Esophagus squamous epithelium (tissue), 5 donors: ENCODE measurements at regions not wholly inside any gene's neighbourhood (a gene's known extent, or its start where the extent isn't known, plus 50 kb on each side); places are given as distances from the start of the nearest gene placed in this dataset.

Experiments
- DNase-seq: peaks from one replicate; lab custom pipeline; 2025; lab: John Stamatoyannopoulos, UW
- H3K27ac ChIP-seq, 4 donors: fragments of 200-600 bp; sonication (generic); one replicate each; pipeline ENCODE4 v1.5.1; 2016 to 2019; ENCODE audit warnings: mild to moderate bottlenecking in 1 of 4
- H3K27me3 ChIP-seq, 4 donors: fragments of 200-600 bp; sonication (generic); 1 replicate in 3 of 4; 2 replicates in 1 of 4; pipeline versions ENCODE4 v1.5.1 to v1.6.0; 2017 to 2021; ENCODE audit warnings: antibody characterized with exemption in 1 of 4
- H3K36me3 ChIP-seq, 3 donors: fragments of 200-600 bp; sonication (generic); one replicate each; pipeline ENCODE4 v1.5.1; 2016 to 2019
- H3K4me1 ChIP-seq, 3 donors: fragments of 200-600 bp; sonication (generic); one replicate each; pipeline ENCODE4 v1.5.1; 2017 to 2019
- H3K4me3 ChIP-seq, 4 donors: fragments of 200-600 bp; sonication (generic); 1 replicate in 3 of 4; 2 replicates in 1 of 4; pipeline ENCODE4 v1.5.1; 2016 to 2019; ENCODE audit warnings: mild to moderate bottlenecking in 2 of 4, moderate library complexity in 1 of 4
- H3K9me3 ChIP-seq, 3 donors: fragments of 200-600 bp; sonication (generic); one replicate each; pipeline ENCODE4 v1.5.1; 2016 to 2019
- CTCF ChIP-seq, 6 experiments: fragments of 450-650 bp in 4 of 6; fragments of 200-600 bp in 2 of 6; sonication (generic) in 2 of 6; IDR thresholded peaks; one replicate each; pipeline ENCODE4 v1.5.1; 2016 to 2019; ENCODE audit warnings: antibody characterized with exemption in 6 of 6, mild to moderate bottlenecking in 4 of 6, moderate library complexity in 4 of 6
- POLR2A ChIP-seq, 4 donors: fragments of 450-650 bp; IDR thresholded peaks; one replicate each; pipeline ENCODE4 v1.6.1; 2017; ENCODE audit warnings: antibody characterized with exemption in 4 of 4, mild to moderate bottlenecking in 4 of 4, moderate library complexity in 3 of 4
- WGBS, 2 donors: methylation state at CpG; one replicate each; pipeline ENCODE4 v1.1.5; 2018; 5-methylcytosine and 5-hydroxymethylcytosine counted together
- intact Hi-C: fragments of 100-400 bp; cut with DNase I; formaldehyde crosslinking; loops from one replicate; pipeline ENCODE4 v1.15.0; 2022
- donor health status: DM: yes; HTN: yes; CAD: no.

DNA sequence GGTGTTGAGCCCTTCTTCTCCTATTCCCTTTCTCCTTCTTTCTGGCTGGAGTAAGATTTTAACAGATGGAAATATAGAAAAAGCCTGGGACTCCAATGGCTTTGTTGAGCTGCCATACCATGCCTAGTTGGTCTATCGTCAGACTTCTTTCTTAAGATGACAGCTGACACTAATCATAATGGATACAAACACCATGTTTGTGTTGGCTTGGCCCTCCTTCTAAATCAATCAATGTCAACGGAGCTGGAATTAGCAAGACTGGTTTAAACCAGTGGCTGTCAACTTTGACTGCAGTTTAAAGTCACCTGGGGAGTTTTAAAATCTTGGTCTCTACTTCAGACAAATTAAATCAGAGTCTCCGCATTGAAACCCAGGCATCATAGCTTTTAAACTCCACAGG lies 264.5 kb upstream of the PRR16 start:
- TF ChIP-seq POLR2A (IDR thresholded peaks at IDR 0.05) (no peak), CTCF (IDR thresholded peaks at IDR 0.05) (no peak)
- Histone ChIP-seq H3K4me3 (no peak overlapping the region), H3K4me1 (no peaks in the 10 kb centered on the region), H3K27me3 (no peaks in the 10 kb centered on the region), H3K9me3 (no peaks in the 10 kb centered on the region), H3K36me3 (no peaks in the 10 kb centered on the region), H3K27ac (no peak overlapping the region)
- DNase-seq: no peak
- 17 to 52% methylated on average over 3 of the region's 3 CpGs for WGBS, 2 donors
- intact Hi-C loops: no loop called here

DNA sequence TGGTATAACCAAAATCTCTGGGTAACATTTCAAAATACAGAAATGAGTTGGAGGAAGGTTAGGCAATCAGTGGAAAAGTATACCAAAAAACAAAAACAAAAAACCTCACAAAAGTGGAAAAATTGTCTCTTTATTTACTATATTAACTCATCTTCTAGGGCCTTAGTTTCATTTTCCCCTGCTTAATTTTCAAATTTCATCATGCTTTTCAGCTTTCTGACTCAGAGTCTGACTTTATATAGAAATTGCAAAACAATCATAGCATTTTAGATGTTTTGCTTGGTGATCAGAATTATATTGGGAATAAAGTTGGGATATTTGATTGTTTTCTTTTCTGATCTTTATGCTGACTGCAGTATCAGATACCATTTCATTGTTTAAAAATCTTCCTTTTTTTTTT lies 257.0 kb upstream of the PRR16 start:
- DNase-seq: no peak
- Histone ChIP-seq H3K27ac (no peak overlapping the region), H3K9me3 (no peaks in the 10 kb centered on the region), H3K36me3 (no peaks in the 10 kb centered on the region), H3K27me3 (no peaks in the 10 kb centered on the region), H3K4me1 (no peaks in the 10 kb centered on the region), H3K4me3 (no peak overlapping the region)
- intact Hi-C loops: no loop called here
- no peak for TF ChIP-seq CTCF (IDR thresholded peaks at IDR 0.05)
- TF ChIP-seq POLR2A (IDR thresholded peaks at IDR 0.05): no peak

DNA sequence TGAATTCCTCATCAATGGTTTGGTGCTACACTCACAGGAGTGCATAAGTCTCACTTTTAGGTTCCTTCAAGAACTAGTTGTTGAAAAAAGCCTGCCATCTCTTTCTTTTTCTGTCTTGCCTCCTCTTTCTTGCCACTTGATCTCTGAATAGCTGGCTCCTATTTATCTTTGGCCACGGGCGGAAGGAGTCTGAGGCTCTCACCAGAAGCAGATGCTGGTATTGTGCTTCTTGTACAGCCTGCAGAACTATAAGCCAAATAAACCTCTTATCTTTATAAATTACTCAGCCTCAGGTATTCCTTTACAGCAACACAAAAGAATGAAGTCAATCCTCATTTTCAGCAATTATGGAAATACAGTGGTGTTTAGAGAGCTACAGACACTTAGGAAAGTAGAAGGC lies 247.1 kb upstream of the PRR16 start:
- H3K27me3 ChIP-seq: no peaks in the 10 kb centered on the region
- WGBS, 2 donors: 62 to 90% methylated on average over 2 of the region's 2 CpGs
- no peaks in the 10 kb centered on the region for H3K4me1 ChIP-seq
- DNase-seq: no peak
- H3K9me3 ChIP-seq: no peaks in the 10 kb centered on the region
- H3K36me3 ChIP-seq: no peaks in the 10 kb centered on the region
- no peak overlapping the region for H3K4me3 ChIP-seq
- intact Hi-C loops: no loop called here
- H3K27ac ChIP-seq: no peak overlapping the region
- TF ChIP-seq CTCF (IDR thresholded peaks at IDR 0.05): no peak
- TF ChIP-seq POLR2A (IDR thresholded peaks at IDR 0.05): no peak

DNA sequence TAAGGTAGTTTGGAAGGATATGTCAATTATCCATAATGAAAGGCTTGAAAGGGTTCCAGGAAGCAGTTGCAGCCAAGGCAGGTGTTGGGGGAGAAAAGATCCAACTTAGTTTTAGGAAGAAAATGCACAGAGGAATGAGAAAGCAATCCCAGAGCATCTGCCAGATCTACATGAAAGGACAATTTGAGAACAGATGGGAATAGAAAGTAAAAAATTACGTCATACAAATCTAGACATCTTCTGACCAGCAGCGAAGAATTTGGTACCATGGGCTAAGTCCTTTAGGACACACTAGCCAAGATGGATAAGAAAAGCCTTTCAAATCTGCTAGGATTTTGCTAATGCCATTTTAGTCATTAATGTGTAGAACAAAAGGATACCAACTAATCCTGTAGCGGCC lies 244.1 kb upstream of the PRR16 start:
- no peaks in the 10 kb centered on the region for H3K4me1 ChIP-seq
- no peaks in the 10 kb centered on the region for H3K9me3 ChIP-seq
- no peak overlapping the region for H3K27ac ChIP-seq
- H3K36me3 ChIP-seq: no peaks in the 10 kb centered on the region
- no peak for DNase-seq
- H3K4me3 ChIP-seq: no peak overlapping the region
- H3K27me3 ChIP-seq: no peaks in the 10 kb centered on the region
- WGBS, 2 donors: 90 to 92% methylated on average over 3 of the region's 3 CpGs
- TF ChIP-seq CTCF (IDR thresholded peaks at IDR 0.05) (no peak), POLR2A (IDR thresholded peaks at IDR 0.05) (no peak)
- intact Hi-C loops: no loop called here

DNA sequence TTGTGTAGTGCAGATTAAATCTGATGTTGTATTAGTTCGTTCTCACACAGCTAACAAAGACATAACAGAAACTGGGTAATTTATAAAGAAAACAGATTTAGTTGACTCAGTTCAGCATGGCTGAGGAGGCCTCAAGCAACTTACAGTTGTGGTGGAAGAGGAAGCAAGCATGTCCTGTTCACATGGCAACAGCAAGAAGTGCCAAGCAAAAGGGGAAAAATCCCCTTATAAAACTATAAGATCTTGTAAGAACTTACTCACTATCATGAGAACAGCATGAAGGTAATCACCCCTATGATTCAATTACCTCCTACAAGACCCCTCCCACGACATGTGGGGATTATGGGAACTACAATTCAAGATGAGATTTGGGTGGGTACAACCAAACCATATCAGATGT lies 238.6 kb upstream of the PRR16 start:
- Histone ChIP-seq H3K4me1 (no peaks in the 10 kb centered on the region), H3K36me3 (no peaks in the 10 kb centered on the region), H3K9me3 (no peaks in the 10 kb centered on the region), H3K4me3 (no peak overlapping the region), H3K27ac (no peak overlapping the region), H3K27me3 (no peaks in the 10 kb centered on the region)
- intact Hi-C loops: no loop called here
- 39 to 48% methylated on average over 2 of the region's 2 CpGs for WGBS, 2 donors
- no peak for TF ChIP-seq POLR2A (IDR thresholded peaks at IDR 0.05)
- TF ChIP-seq CTCF (IDR thresholded peaks at IDR 0.05): no peak
- DNase-seq: no peak
